Neuronal stem cell (in vitro differentiated cells): ENCODE measurements at regions not wholly inside any gene's neighbourhood (a gene's known extent, or its start where the extent isn't known, plus 50 kb on each side); places are given as distances from the start of the nearest gene placed in this dataset.

Experiments used
- DNase-seq: peaks from one replicate; pipeline ENCODE4 v3.0.0-alpha.2; 2013; ENCODE audit warnings: low spot score
- H2AFZ ChIP-seq: one replicate; pipeline ENCODE4 v1.6.1; 2013; ENCODE audit warnings: mild to moderate bottlenecking, low read length, inconsistent platforms
- H2AK5ac ChIP-seq: 2 replicates; pipeline ENCODE4 v1.6.1; 2013; ENCODE audit warnings: low read depth, mild to moderate bottlenecking, inconsistent platforms, low read length, moderate library complexity, mixed read lengths
- H2BK120ac ChIP-seq: 2 replicates; pipeline ENCODE4 v1.6.1; 2013; ENCODE audit warnings: low read depth, mild to moderate bottlenecking, inconsistent platforms, low read length, moderate library complexity, mixed read lengths
- H2BK12ac ChIP-seq: one replicate; pipeline ENCODE4 v1.6.1; 2013; ENCODE audit warnings: low read length, inconsistent platforms
- H2BK15ac ChIP-seq: 2 replicates; pipeline ENCODE4 v1.6.1; 2013; ENCODE audit warnings: mild to moderate bottlenecking, low read length, inconsistent platforms, mixed read lengths
- H2BK5ac ChIP-seq: one replicate; pipeline ENCODE4 v1.6.1; 2013; ENCODE audit warnings: inconsistent platforms, mild to moderate bottlenecking, low read length, moderate library complexity
- H3K14ac ChIP-seq: one replicate; pipeline ENCODE4 v1.6.1; 2013; ENCODE audit warnings: low read length, inconsistent platforms
- H3K18ac ChIP-seq: 2 replicates; pipeline ENCODE4 v1.6.1; 2013; ENCODE audit warnings: low read length, inconsistent platforms
- H3K23ac ChIP-seq: 2 replicates; pipeline ENCODE4 v1.6.1; 2013; ENCODE audit warnings: low read depth, mild to moderate bottlenecking, mixed read lengths, low read length, inconsistent platforms; ENCODE audit not compliant: poor library complexity
- H3K27ac ChIP-seq: replicated peaks from 3 replicates; pipeline ENCODE4 v1.5.1; 2013; ENCODE audit warnings: low read length, inconsistent platforms
- H3K27me3 ChIP-seq, 3 experiments: 2 replicates each; pipeline ENCODE4 v1.6.1; 2013; ENCODE audit warnings: low read length in 3 of 3, mild to moderate bottlenecking in 2 of 3, inconsistent platforms in 1 of 3, low read depth in 1 of 3, mixed read lengths in 1 of 3, moderate library complexity in 1 of 3; ENCODE audit not compliant: control insufficient read depth in 3 of 3, insufficient read depth in 3 of 3
- H3K36me3 ChIP-seq, 2 donors: replicated peaks in 1 of 2; 2 replicates each; pipeline ENCODE4 v1.6.1; 2013; ENCODE audit warnings: low read length in 2 of 2; ENCODE audit not compliant: control insufficient read depth in 2 of 2, insufficient read depth in 2 of 2
- H3K4ac ChIP-seq: 2 replicates; pipeline ENCODE4 v1.6.1; 2013; ENCODE audit warnings: inconsistent platforms, mild to moderate bottlenecking, low read length, moderate library complexity
- H3K4me1 ChIP-seq, 2 donors: 1 replicate in 1 of 2; 2 replicates in 1 of 2; pipeline ENCODE4 v1.6.1; 2013; ENCODE audit warnings: low read length in 2 of 2, low read depth in 1 of 2; ENCODE audit not compliant: control insufficient read depth in 2 of 2, insufficient read depth in 1 of 2
- H3K4me2 ChIP-seq: one replicate; pipeline ENCODE4 v1.6.1; 2013; ENCODE audit warnings: mild to moderate bottlenecking, low read length, inconsistent platforms; ENCODE audit not compliant: insufficient read depth, poor library complexity, severe bottlenecking
- H3K4me3 ChIP-seq, 2 donors: 2 replicates each; pipeline ENCODE4 v1.5.1; 2013; ENCODE audit warnings: low read length in 2 of 2, mild to moderate bottlenecking in 2 of 2, inconsistent platforms in 1 of 2, moderate library complexity in 1 of 2
- H3K79me1 ChIP-seq: one replicate; pipeline ENCODE4 v1.6.1; 2013; ENCODE audit warnings: low read depth, mild to moderate bottlenecking, inconsistent platforms, low read length, moderate library complexity
- H3K9ac ChIP-seq: one replicate; pipeline ENCODE4 v1.6.1; 2013; ENCODE audit warnings: mild to moderate bottlenecking, low read depth, low read length, inconsistent platforms; ENCODE audit not compliant: poor library complexity
- H3K9me3 ChIP-seq, 2 donors: replicated peaks in 1 of 2; 2 replicates each; pipeline versions ENCODE3 to v1.6.1; 2013; ENCODE audit warnings: low read length in 2 of 2, mild to moderate bottlenecking in 2 of 2, inconsistent platforms in 1 of 2, low read depth in 1 of 2, mixed read lengths in 1 of 2, moderate library complexity in 1 of 2; ENCODE audit not compliant: control insufficient read depth in 2 of 2, insufficient read depth in 1 of 2
- H4K8ac ChIP-seq: one replicate; pipeline ENCODE4 v1.6.1; 2013; ENCODE audit warnings: low read depth, mild to moderate bottlenecking, inconsistent platforms, low read length, moderate library complexity
- H4K91ac ChIP-seq: one replicate; pipeline ENCODE4 v1.6.1; 2013; ENCODE audit warnings: low read length, low read depth, mild to moderate bottlenecking, inconsistent platforms; ENCODE audit not compliant: poor library complexity
- WGBS, 2 donors: extraction: QIAGEN DNeasy Blood & Tissue Kit; methylation state at CpG; one replicate each; pipeline ENCODE4 v1.1.7; 2013; ENCODE audit warnings: missing lambda C conversion rate in 2 of 2, mixed read lengths in 1 of 2; ENCODE audit not compliant: insufficient read length in 2 of 2, insufficient replicate concordance in 1 of 2; ENCODE audit errors: extremely low coverage in 2 of 2; 5-methylcytosine and 5-hydroxymethylcytosine counted together

DNA sequence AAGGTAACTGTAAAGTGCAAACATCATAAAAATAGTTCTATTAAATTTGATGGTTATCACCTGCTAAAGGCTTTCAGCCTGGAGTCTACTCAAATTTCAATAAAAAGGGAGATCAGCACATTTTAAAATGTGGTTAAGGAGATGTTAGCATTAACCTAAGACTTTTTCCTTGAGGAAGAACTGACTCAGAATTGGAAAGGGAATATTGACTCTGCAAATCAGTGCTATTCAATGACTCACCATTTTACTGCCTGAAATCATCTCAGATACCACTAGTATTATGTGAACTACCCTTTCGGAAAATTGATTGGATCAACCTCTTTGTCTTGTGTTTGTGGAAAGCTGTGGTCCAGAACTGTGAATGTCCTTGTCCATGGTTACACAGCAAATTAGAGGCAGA lies 113.3 kb downstream of the ADRB2 start:
- Histone ChIP-seq H3K4ac (no peak overlapping the region), H3K4me3 (no peak overlapping the region), H4K8ac (no peak overlapping the region), H3K79me1 (no peaks in the 10 kb centered on the region), H2AK5ac (no peak overlapping the region), H2BK12ac (no peak overlapping the region), H3K4me2 (no peak overlapping the region), H3K18ac (no peak overlapping the region), H3K36me3 (no peaks in the 10 kb centered on the region), H3K4me1 (peaks cover 0 to 2% of the 10 kb centered on the region in 2 donors), H3K23ac (no peak overlapping the region), H2BK5ac (no peak overlapping the region), H3K9me3 (no peaks in the 10 kb centered on the region), H3K27me3 (no peaks in the 10 kb centered on the region), H3K27ac (no peak overlapping the region), H3K14ac (no peak overlapping the region), H2BK120ac (no peak overlapping the region), H2BK15ac (no peak overlapping the region), H4K91ac (no peak overlapping the region), H3K9ac (no peak overlapping the region), H2AFZ (no peak overlapping the region)
- no peak for DNase-seq
- no CpG with 5 or more reads among the region's 1 CpG for WGBS, 2 donors

DNA sequence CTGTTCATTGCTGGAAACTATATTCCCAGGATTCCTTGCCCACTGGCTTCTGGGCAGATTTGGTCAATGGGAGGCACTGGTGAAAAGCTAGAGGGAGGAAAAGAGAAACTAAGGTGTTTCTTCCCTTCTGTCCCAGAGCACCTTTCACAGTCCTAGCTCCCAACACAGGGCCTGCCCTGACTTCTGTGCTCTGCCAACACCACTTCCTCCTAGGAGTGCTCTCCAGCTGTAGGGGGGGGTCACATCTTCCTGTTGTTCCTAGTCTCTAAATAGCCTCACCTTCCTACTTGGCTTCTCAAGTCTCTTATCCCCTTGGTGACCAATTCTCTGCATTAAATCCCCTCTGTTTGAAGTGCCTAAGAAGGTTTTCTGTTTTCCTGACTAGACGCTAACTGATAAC lies 115.4 kb downstream of the ADRB2 start:
- H3K4me2 ChIP-seq, result no peak overlapping the region
- no peaks in the 10 kb centered on the region for H3K36me3 ChIP-seq
- H2BK15ac ChIP-seq, result no peak overlapping the region
- no peak overlapping the region for H3K27ac ChIP-seq
- H2AK5ac ChIP-seq, result no peak overlapping the region
- no peak overlapping the region for H2BK120ac ChIP-seq
- no peak overlapping the region for H2BK12ac ChIP-seq
- H3K27me3 ChIP-seq, result no peaks in the 10 kb centered on the region
- H3K79me1 ChIP-seq, result no peaks in the 10 kb centered on the region
- H3K9me3 ChIP-seq, result no peaks in the 10 kb centered on the region
- H2BK5ac ChIP-seq, result no peak overlapping the region
- WGBS, 2 donors, result no CpG with 5 or more reads among the region's 1 CpG
- H4K8ac ChIP-seq, result no peak overlapping the region
- H3K23ac ChIP-seq, result no peak overlapping the region
- H3K18ac ChIP-seq, result no peak overlapping the region
- H3K4me1 ChIP-seq, result peaks cover 0 to 2% of the 10 kb centered on the region in 2 donors
- no peak overlapping the region for H2AFZ ChIP-seq
- no peak overlapping the region for H3K4me3 ChIP-seq
- no peak overlapping the region for H3K4ac ChIP-seq
- DNase-seq, result no peak
- no peak overlapping the region for H4K91ac ChIP-seq
- H3K14ac ChIP-seq, result no peak overlapping the region
- no peak overlapping the region for H3K9ac ChIP-seq

DNA sequence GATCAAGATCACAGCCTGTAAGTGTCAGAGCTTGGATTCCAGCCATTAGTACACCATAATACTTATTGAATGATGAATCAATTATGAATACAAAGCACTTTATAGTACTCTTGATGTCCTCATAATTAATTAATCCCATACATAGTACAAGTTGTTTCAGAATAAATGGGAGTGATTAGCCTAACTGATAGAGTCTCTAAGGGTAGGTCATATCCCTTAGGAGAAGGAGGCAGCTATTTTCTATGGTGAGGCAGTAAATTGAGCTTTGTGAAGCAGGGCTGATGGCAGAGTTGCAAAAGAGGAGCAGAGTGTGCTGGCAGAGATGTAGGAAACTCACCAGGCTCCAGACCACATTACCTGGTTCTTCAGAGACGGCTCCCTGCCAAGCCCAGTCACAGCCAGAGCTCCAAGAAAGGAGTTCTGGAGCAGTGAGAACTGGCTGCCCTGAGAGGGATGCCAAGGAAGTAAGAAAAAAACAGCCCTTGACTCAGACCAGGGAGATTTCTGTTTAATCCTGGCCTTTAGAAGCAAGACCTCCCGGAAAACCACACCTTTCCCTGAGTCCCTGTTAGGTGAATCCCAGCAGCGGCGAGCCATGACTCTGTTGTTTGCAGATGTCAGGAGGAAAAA lies 112.9 kb downstream of the SH3TC2 start:
- Histone ChIP-seq H2AFZ (no peak overlapping the region), H2BK120ac (no peak overlapping the region), H3K36me3 (no peaks in the 10 kb centered on the region), H2AK5ac (no peak overlapping the region), H3K23ac (no peak overlapping the region), H3K18ac (no peak overlapping the region), H2BK15ac (no peak overlapping the region), H3K4me3 (no peak overlapping the region), H3K27ac (no peak overlapping the region), H3K4ac (no peak overlapping the region), H3K4me1 (peaks cover 0 to 3% of the 10 kb centered on the region in 2 donors), H2BK12ac (no peak overlapping the region), H4K8ac (no peak overlapping the region), H2BK5ac (no peak overlapping the region), H3K4me2 (no peak overlapping the region), H3K79me1 (no peaks in the 10 kb centered on the region), H3K9ac (no peak overlapping the region), H3K27me3 (no peaks in the 10 kb centered on the region), H3K9me3 (no peaks in the 10 kb centered on the region), H4K91ac (no peak overlapping the region), H3K14ac (no peak overlapping the region)
- WGBS, 2 donors, result no CpG with 5 or more reads among the region's 4 CpGs
- DNase-seq, result no peak

DNA sequence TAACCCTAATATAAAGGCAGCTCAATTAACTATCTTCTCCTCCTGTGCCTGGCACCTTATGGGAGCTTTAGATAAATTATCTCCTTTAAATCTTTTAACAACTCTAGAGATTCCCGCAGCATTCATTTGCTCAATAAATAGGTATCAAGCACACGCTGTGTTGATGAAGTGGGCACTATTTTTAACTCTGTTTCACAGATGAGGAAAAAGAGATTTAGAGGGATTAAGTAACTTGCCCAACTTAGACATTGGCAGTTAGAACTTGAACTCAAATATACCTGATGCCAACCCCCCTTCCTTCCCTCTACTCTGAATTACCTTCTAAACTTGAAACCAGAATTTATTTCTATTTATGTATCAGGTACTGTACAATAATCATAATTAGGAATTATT lies 112.4 kb downstream of the SH3TC2 start:
- Histone ChIP-seq H2BK120ac (no peak overlapping the region), H3K4ac (no peak overlapping the region), H3K4me3 (no peak overlapping the region), H3K36me3 (no peaks in the 10 kb centered on the region), H3K9me3 (no peaks in the 10 kb centered on the region), H3K4me2 (no peak overlapping the region), H3K23ac (no peak overlapping the region), H2BK12ac (no peak overlapping the region), H3K27ac (no peak overlapping the region), H2AFZ (no peak overlapping the region), H3K14ac (no peak overlapping the region), H3K79me1 (no peaks in the 10 kb centered on the region), H4K8ac (no peak overlapping the region), H2BK15ac (no peak overlapping the region), H3K9ac (no peak overlapping the region), H3K27me3 (no peaks in the 10 kb centered on the region), H3K18ac (no peak overlapping the region), H3K4me1 (peaks cover 0 to 3% of the 10 kb centered on the region in 2 donors), H2AK5ac (no peak overlapping the region), H2BK5ac (no peak overlapping the region), H4K91ac (no peak overlapping the region)
- WGBS, 2 donors, result no CpG with 5 or more reads among the region's 2 CpGs
- no peak for DNase-seq
